H9 (cell line): ENCODE measurements at regions not wholly inside any gene's neighbourhood (a gene's known extent, or its start where the extent isn't known, plus 50 kb on each side); places are given as distances from the start of the nearest gene placed in this dataset.
A peak's percentile ranks its signal among the peaks of the same experiment; 100 is the strongest.

ENCODE experiments used
- DNase-seq: peaks from one replicate; pipeline ENCODE4 v3.0.0-alpha.2; 2017
- H2AFZ ChIP-seq: one replicate; pipeline ENCODE4 v1.6.1; 2013; ENCODE audit warnings: mild to moderate bottlenecking, low read length, control low read depth, moderate library complexity
- H2AK5ac ChIP-seq: 2 replicates; pipeline ENCODE4 v1.6.1; 2013; ENCODE audit warnings: low read length, control low read depth, mixed read lengths; ENCODE audit not compliant: insufficient read length
- H2BK120ac ChIP-seq: one replicate; pipeline ENCODE4 v1.6.1; 2013; ENCODE audit warnings: low read depth, mild to moderate bottlenecking, low read length, control low read depth, inconsistent platforms; ENCODE audit not compliant: poor library complexity, severe bottlenecking
- H2BK12ac ChIP-seq: 2 replicates; pipeline ENCODE4 v1.6.1; 2013; ENCODE audit warnings: low read length, control low read depth, mixed read lengths, low read depth; ENCODE audit not compliant: insufficient read length
- H2BK15ac ChIP-seq: 2 replicates; pipeline ENCODE4 v1.6.1; 2013; ENCODE audit warnings: low read depth, low read length, control low read depth
- H2BK20ac ChIP-seq: one replicate; pipeline ENCODE4 v1.6.1; 2013; ENCODE audit warnings: low read depth, mild to moderate bottlenecking, low read length, control low read depth, inconsistent platforms; ENCODE audit not compliant: poor library complexity, severe bottlenecking
- H2BK5ac ChIP-seq: 2 replicates; pipeline ENCODE4 v1.6.1; 2013; ENCODE audit warnings: low read length, control low read depth, mixed read lengths; ENCODE audit not compliant: insufficient read length
- H3K14ac ChIP-seq: 2 replicates; pipeline ENCODE4 v1.6.1; 2013; ENCODE audit warnings: low read length, control low read depth; ENCODE audit not compliant: insufficient read depth
- H3K18ac ChIP-seq: 2 replicates; pipeline ENCODE4 v1.6.1; 2013; ENCODE audit warnings: low read depth, mild to moderate bottlenecking, mixed read lengths, low read length, control low read depth; ENCODE audit not compliant: insufficient read length
- H3K23ac ChIP-seq: 2 replicates; pipeline ENCODE4 v1.6.1; 2013; ENCODE audit warnings: low read length, control low read depth, mixed read lengths, low read depth; ENCODE audit not compliant: insufficient read length
- H3K23me2 ChIP-seq: 2 replicates; pipeline ENCODE4 v1.6.1; 2013; ENCODE audit warnings: low read depth, mild to moderate bottlenecking, mixed read lengths, low read length, control low read depth; ENCODE audit not compliant: insufficient read length, poor library complexity, severe bottlenecking
- H3K27ac ChIP-seq: 2 replicates; pipeline ENCODE4 v1.5.1; 2013; ENCODE audit warnings: low read length, control low read depth, mixed read lengths, low read depth; ENCODE audit not compliant: insufficient read length
- H3K27me3 ChIP-seq: 2 replicates; pipeline ENCODE4 v1.6.1; 2013; ENCODE audit warnings: low read length, control low read depth, inconsistent platforms; ENCODE audit not compliant: insufficient read depth
- H3K4ac ChIP-seq: 2 replicates; pipeline ENCODE4 v1.6.1; 2013; ENCODE audit warnings: low read depth, mild to moderate bottlenecking, control low read depth, inconsistent platforms, low read length, moderate library complexity
- H3K4me1 ChIP-seq: 2 replicates; pipeline ENCODE4 v1.6.1; 2013; ENCODE audit warnings: low read length, control low read depth, inconsistent platforms; ENCODE audit not compliant: insufficient read depth
- H3K4me2 ChIP-seq: 2 replicates; pipeline ENCODE4 v1.6.1; 2013; ENCODE audit warnings: low read length, control low read depth, mixed read lengths; ENCODE audit not compliant: insufficient read length, insufficient read depth
- H3K56ac ChIP-seq: 2 replicates; pipeline ENCODE4 v1.6.1; 2013; ENCODE audit warnings: low read depth, mild to moderate bottlenecking, mixed read lengths, low read length, control low read depth; ENCODE audit not compliant: insufficient read length
- H3K79me1 ChIP-seq: 2 replicates; pipeline ENCODE4 v1.6.1; 2013; ENCODE audit warnings: low read depth, mild to moderate bottlenecking, moderate library complexity, low read length, control low read depth, inconsistent platforms; ENCODE audit not compliant: insufficient read depth, poor library complexity, severe bottlenecking
- H3K79me2 ChIP-seq: 2 replicates; pipeline ENCODE4 v1.6.1; 2013; ENCODE audit warnings: low read length, control low read depth, inconsistent platforms; ENCODE audit not compliant: insufficient read depth
- H3K9ac ChIP-seq: 2 replicates; pipeline ENCODE4 v1.6.1; 2013; ENCODE audit warnings: low read length, control low read depth, mixed read lengths; ENCODE audit not compliant: insufficient read length; ENCODE audit errors: extremely low read depth
- H3K9me3 ChIP-seq: one replicate; pipeline ENCODE4 v1.6.1; 2013; ENCODE audit warnings: low read depth, low read length, inconsistent platforms; ENCODE audit not compliant: control insufficient read depth
- H3T11ph ChIP-seq: one replicate; pipeline ENCODE4 v1.6.1; 2013; ENCODE audit warnings: mild to moderate bottlenecking, low read length, control low read depth, inconsistent platforms
- H4K20me1 ChIP-seq: one replicate; pipeline ENCODE4 v1.6.1; 2013; ENCODE audit not compliant: control insufficient read depth, insufficient read length, insufficient read depth
- H4K5ac ChIP-seq: 2 replicates; pipeline ENCODE4 v1.6.1; 2013; ENCODE audit warnings: low read depth, mild to moderate bottlenecking, mixed read lengths, low read length, control low read depth; ENCODE audit not compliant: insufficient read length
- H4K8ac ChIP-seq: replicated peaks from 2 replicates; pipeline ENCODE4 v1.6.1; 2013; ENCODE audit warnings: low read length, control low read depth, mixed read lengths, low read depth; ENCODE audit not compliant: insufficient read length
- H4K91ac ChIP-seq: 2 replicates; pipeline ENCODE4 v1.6.1; 2013; ENCODE audit warnings: low read depth, mild to moderate bottlenecking, moderate library complexity, mixed read lengths, low read length, control low read depth; ENCODE audit not compliant: insufficient read length
- H3K27ac Mint-ChIP-seq, 3 experiments: 2 replicates in 2 of 3; 3 replicates in 1 of 3; pipeline ENCODE4 v1.8.0; 2020 to 2021; ENCODE audit warnings: mixed read lengths in 3 of 3, mild to moderate bottlenecking in 1 of 3, moderate library complexity in 1 of 3
- H3K27me3 Mint-ChIP-seq: 2 replicates; pipeline ENCODE4 v1.8.0; 2021; ENCODE audit warnings: low read depth, mild to moderate bottlenecking, moderate library complexity, mixed read lengths
- H3K36me3 Mint-ChIP-seq, 3 experiments: 2 replicates in 2 of 3; 3 replicates in 1 of 3; pipeline ENCODE4 v1.8.0; 2020 to 2021; ENCODE audit warnings: low read depth in 3 of 3, mixed read lengths in 3 of 3; ENCODE audit not compliant: insufficient read depth in 1 of 3
- H3K4me1 Mint-ChIP-seq, 2 experiments: 2 replicates each; pipeline ENCODE4 v1.8.0; 2020; ENCODE audit warnings: mixed read lengths in 2 of 2
- H3K4me3 Mint-ChIP-seq, 2 experiments: 2 replicates in 1 of 2; 3 replicates in 1 of 2; pipeline ENCODE4 v1.8.0; 2020 to 2021; ENCODE audit warnings: mild to moderate bottlenecking in 2 of 2, mixed read lengths in 2 of 2, moderate library complexity in 1 of 2
- H3K9me3 Mint-ChIP-seq, 2 experiments: 2 replicates in 1 of 2; 3 replicates in 1 of 2; pipeline ENCODE4 v1.8.0; 2020; ENCODE audit warnings: mild to moderate bottlenecking in 2 of 2, mixed read lengths in 2 of 2, moderate library complexity in 1 of 2
- WGBS: extraction: QIAGEN DNeasy Blood & Tissue Kit; methylation state at CpG from one replicate; pipeline ENCODE4 v1.1.7; 2013; ENCODE audit warnings: missing lambda C conversion rate, low lambda C conversion rate, mixed read lengths; ENCODE audit not compliant: insufficient read length; ENCODE audit errors: extremely low coverage; 5-methylcytosine and 5-hydroxymethylcytosine counted together
- TF ChIP-seq, protein P1 (sequence below): fragments of 200-600 bp; sonication (generic); conservative IDR thresholded peaks from 3 replicates; pipeline ENCODE4 v1.8.0; 2021; ENCODE audit warnings: antibody characterized with exemption, mild to moderate bottlenecking

DNA sequence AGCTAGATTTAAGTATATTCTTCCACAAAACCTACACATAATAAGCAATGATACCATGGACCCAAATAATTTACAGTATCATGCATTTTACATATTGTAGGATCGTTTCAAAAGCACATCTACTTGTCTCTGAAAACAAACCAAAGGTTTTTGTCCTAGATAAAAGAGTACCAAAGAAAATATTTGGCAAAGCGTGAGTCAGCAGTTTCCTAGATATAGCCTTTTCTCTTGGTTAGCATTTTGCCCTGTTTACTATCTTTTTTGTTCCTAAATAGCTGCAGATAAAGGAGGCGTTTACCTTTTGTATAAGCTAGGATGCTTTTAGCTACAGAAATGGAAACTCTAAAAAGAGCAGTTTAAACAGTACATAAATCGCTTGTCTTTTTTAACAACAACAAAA is 305.8 kb upstream of the GULP1 start:
- Histone ChIP-seq H4K91ac (no peak overlapping the region), H3K9me3 (no peaks in the 10 kb centered on the region), H3K23me2 (no peaks in the 10 kb centered on the region), H4K5ac (no peak overlapping the region), H2BK5ac (no peak overlapping the region), H3K4me1 (peaks cover 8% of the 10 kb centered on the region; the same call in 1 of the 2 replicates), H2BK20ac (no peak overlapping the region), H2BK15ac (no peak overlapping the region), H2BK120ac (no peak overlapping the region), H3K27me3 (no peaks in the 10 kb centered on the region), H3K18ac (no peak overlapping the region), H2BK12ac (no peak overlapping the region), H3K4ac (no peak overlapping the region), H3K79me1 (no peaks in the 10 kb centered on the region), H3K9ac (no peak overlapping the region), H3T11ph (no peak overlapping the region), H4K20me1 (no peaks in the 10 kb centered on the region), H3K4me2 (no peak overlapping the region), H4K8ac (no peak overlapping the region), H2AFZ (no peak overlapping the region), H3K14ac (no peak overlapping the region), H3K27ac (peak overlapping the region; percentile 19), H2AK5ac (no peak overlapping the region), H3K23ac (no peak overlapping the region), H3K79me2 (no peaks in the 10 kb centered on the region), H3K56ac (no peak overlapping the region)
- DNase-seq: no peak
- no peak overlapping the region for H3K4me3 Mint-ChIP-seq
- no peaks in the 10 kb centered on the region; a peak in 1 of 5 replicates for H3K9me3 Mint-ChIP-seq
- no peaks in the 10 kb centered on the region for H3K27me3 Mint-ChIP-seq
- H3K27ac Mint-ChIP-seq: peak overlapping the region in 2 of 3 experiments; percentile 11 to 85; a peak in 2 of 7 replicates
- TF ChIP-seq, protein P1, sequence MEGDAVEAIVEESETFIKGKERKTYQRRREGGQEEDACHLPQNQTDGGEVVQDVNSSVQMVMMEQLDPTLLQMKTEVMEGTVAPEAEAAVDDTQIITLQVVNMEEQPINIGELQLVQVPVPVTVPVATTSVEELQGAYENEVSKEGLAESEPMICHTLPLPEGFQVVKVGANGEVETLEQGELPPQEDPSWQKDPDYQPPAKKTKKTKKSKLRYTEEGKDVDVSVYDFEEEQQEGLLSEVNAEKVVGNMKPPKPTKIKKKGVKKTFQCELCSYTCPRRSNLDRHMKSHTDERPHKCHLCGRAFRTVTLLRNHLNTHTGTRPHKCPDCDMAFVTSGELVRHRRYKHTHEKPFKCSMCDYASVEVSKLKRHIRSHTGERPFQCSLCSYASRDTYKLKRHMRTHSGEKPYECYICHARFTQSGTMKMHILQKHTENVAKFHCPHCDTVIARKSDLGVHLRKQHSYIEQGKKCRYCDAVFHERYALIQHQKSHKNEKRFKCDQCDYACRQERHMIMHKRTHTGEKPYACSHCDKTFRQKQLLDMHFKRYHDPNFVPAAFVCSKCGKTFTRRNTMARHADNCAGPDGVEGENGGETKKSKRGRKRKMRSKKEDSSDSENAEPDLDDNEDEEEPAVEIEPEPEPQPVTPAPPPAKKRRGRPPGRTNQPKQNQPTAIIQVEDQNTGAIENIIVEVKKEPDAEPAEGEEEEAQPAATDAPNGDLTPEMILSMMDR: no peak
- H3K4me1 Mint-ChIP-seq: peaks cover 23 to 46% of the 10 kb centered on the region in 2 experiments
- WGBS: no CpG with 5 or more reads among the region's 4 CpGs
- no peaks in the 10 kb centered on the region for H3K36me3 Mint-ChIP-seq
